Large intestine (tissue), 3 donors: ENCODE measurements at regions not wholly inside any gene's neighbourhood (a gene's known extent, or its start where the extent isn't known, plus 50 kb on each side); places are given as distances from the start of the nearest gene placed in this dataset.

ENCODE experiments used
- DNase-seq, 2 donors: peaks; one replicate each; pipeline versions ENCODE4 v3.0.0 to v3.0.0-alpha.2; 2013
- H3K27ac ChIP-seq: one replicate; pipeline ENCODE4 v1.5.1; 2013; ENCODE audit warnings: low read length
- H3K27me3 ChIP-seq: 2 replicates; pipeline ENCODE4 v1.6.1; 2013; ENCODE audit warnings: low read length; ENCODE audit not compliant: control insufficient read depth, insufficient read depth
- H3K36me3 ChIP-seq: 2 replicates; pipeline ENCODE4 v1.6.1; 2013; ENCODE audit warnings: low read length; ENCODE audit not compliant: control insufficient read depth, insufficient read depth
- H3K4me1 ChIP-seq: one replicate; pipeline ENCODE4 v1.6.1; 2013; ENCODE audit warnings: low read length; ENCODE audit not compliant: control insufficient read depth, insufficient read depth
- H3K4me3 ChIP-seq: one replicate; pipeline ENCODE4 v1.5.1; 2013; ENCODE audit warnings: low read length
- H3K9me3 ChIP-seq: one replicate; pipeline ENCODE4 v1.6.1; 2013; ENCODE audit warnings: mild to moderate bottlenecking, low read depth, low read length, moderate library complexity; ENCODE audit not compliant: control insufficient read depth
- WGBS: methylation state at CpG from one replicate; pipeline ENCODE4 v1.1.5; 2013; ENCODE audit warnings: low lambda C conversion rate; ENCODE audit not compliant: insufficient coverage; 5-methylcytosine and 5-hydroxymethylcytosine counted together

- Histone ChIP-seq H3K27ac (no peak overlapping the region), H3K9me3 (no peaks in the 10 kb centered on the region), H3K36me3 (no peaks in the 10 kb centered on the region), H3K4me1 (no peaks in the 10 kb centered on the region), H3K4me3 (no peak overlapping the region), H3K27me3 (no peaks in the 10 kb centered on the region)
- DNase-seq, result no peak
Observed at GRCh38 chr4:67091673-67092072, 453.6 kb downstream of the CENPC start.

- Histone ChIP-seq H3K9me3 (no peaks in the 10 kb centered on the region), H3K36me3 (no peaks in the 10 kb centered on the region), H3K4me1 (no peaks in the 10 kb centered on the region), H3K27ac (no peak overlapping the region), H3K4me3 (no peak overlapping the region), H3K27me3 (no peaks in the 10 kb centered on the region)
- DNase-seq, result peak; percentile 15 to 26
- WGBS, result no CpG with 5 or more reads among the region's 2 CpGs
Observed at GRCh38 chr4:67087897-67088296, 457.4 kb downstream of the CENPC start.

GRCh38 chr4:67084783-67085182 is 460.5 kb downstream of the CENPC start:
- Histone ChIP-seq H3K4me3 (no peak overlapping the region), H3K27me3 (no peaks in the 10 kb centered on the region), H3K4me1 (no peaks in the 10 kb centered on the region), H3K27ac (no peak overlapping the region), H3K9me3 (no peaks in the 10 kb centered on the region), H3K36me3 (no peaks in the 10 kb centered on the region)
- WGBS, result 100% methylated on average over 1 of the region's 2 CpGs
- no peak for DNase-seq

GRCh38 chr4:67083496-67083895 is 461.8 kb downstream of the CENPC start:
- no peak overlapping the region for H3K27ac ChIP-seq
- H3K4me3 ChIP-seq, result no peak overlapping the region
- WGBS, result 73% methylated on average over 2 of the region's 5 CpGs
- no peaks in the 10 kb centered on the region for H3K9me3 ChIP-seq
- H3K27me3 ChIP-seq, result no peaks in the 10 kb centered on the region
- DNase-seq, result no peak
- no peaks in the 10 kb centered on the region for H3K36me3 ChIP-seq
- H3K4me1 ChIP-seq, result no peaks in the 10 kb centered on the region

GRCh38 chr4:67082746-67083145 is 462.6 kb downstream of the CENPC start:
- no peak for DNase-seq
- Histone ChIP-seq H3K9me3 (no peaks in the 10 kb centered on the region), H3K27ac (no peak overlapping the region), H3K36me3 (no peaks in the 10 kb centered on the region), H3K4me1 (no peaks in the 10 kb centered on the region), H3K4me3 (no peak overlapping the region), H3K27me3 (no peaks in the 10 kb centered on the region)
- 100% methylated on average over 1 of the region's 5 CpGs for WGBS

- no peak overlapping the region for H3K4me3 ChIP-seq
- H3K27me3 ChIP-seq, result no peaks in the 10 kb centered on the region
- DNase-seq, result no peak
- no peak overlapping the region for H3K27ac ChIP-seq
- no CpG with 5 or more reads among the region's 2 CpGs for WGBS
- no peaks in the 10 kb centered on the region for H3K4me1 ChIP-seq
- no peaks in the 10 kb centered on the region for H3K36me3 ChIP-seq
- H3K9me3 ChIP-seq, result no peaks in the 10 kb centered on the region
Observed at GRCh38 chr4:67080046-67080557, 465.2 kb downstream of the CENPC start.

- Histone ChIP-seq H3K4me3 (no peak overlapping the region), H3K4me1 (no peaks in the 10 kb centered on the region), H3K27ac (no peak overlapping the region), H3K9me3 (no peaks in the 10 kb centered on the region), H3K27me3 (no peaks in the 10 kb centered on the region), H3K36me3 (no peaks in the 10 kb centered on the region)
- no peak for DNase-seq
- WGBS, result 75% methylated on average over 1 of the region's 5 CpGs
Observed at GRCh38 chr4:67071641-67072040, 473.7 kb downstream of the CENPC start.

GRCh38 chr4:67055319-67055718 is 490.0 kb downstream of the CENPC start:
- no peak for DNase-seq
- 72% methylated on average over 2 of the region's 3 CpGs for WGBS
- H3K4me1 ChIP-seq, result no peaks in the 10 kb centered on the region

GRCh38 chr4:67054896-67055295 is 490.4 kb downstream of the CENPC start:
- no peaks in the 10 kb centered on the region for H3K36me3 ChIP-seq
- H3K9me3 ChIP-seq, result no peaks in the 10 kb centered on the region
- no peak overlapping the region for H3K4me3 ChIP-seq
- H3K27ac ChIP-seq, result no peak overlapping the region
- H3K27me3 ChIP-seq, result no peaks in the 10 kb centered on the region
- no peak for DNase-seq
- no peaks in the 10 kb centered on the region for H3K4me1 ChIP-seq

More at GRCh38 chr4:67055319-67055718, 490.0 kb downstream of the CENPC start:
- H3K4me3 ChIP-seq, result no peak overlapping the region
- H3K36me3 ChIP-seq, result no peaks in the 10 kb centered on the region
- H3K9me3 ChIP-seq, result no peaks in the 10 kb centered on the region
- H3K27me3 ChIP-seq, result no peaks in the 10 kb centered on the region
- no peak overlapping the region for H3K27ac ChIP-seq

GRCh38 chr4:67052814-67053675 is 492.3 kb downstream of the CENPC start:
- Histone ChIP-seq H3K4me1 (no peaks in the 10 kb centered on the region), H3K4me3 (no peak overlapping the region), H3K27me3 (no peaks in the 10 kb centered on the region), H3K27ac (no peak overlapping the region), H3K9me3 (no peaks in the 10 kb centered on the region), H3K36me3 (no peaks in the 10 kb centered on the region)
- DNase-seq, result no peak
- WGBS, result 95% methylated on average over 3 of the region's 10 CpGs
